Sigmoid colon (tissue), 6 donors: ENCODE measurements at regions not wholly inside any gene's neighbourhood (a gene's known extent, or its start where the extent isn't known, plus 50 kb on each side); places are given as distances from the start of the nearest gene placed in this dataset.
"Not testable (repeated sequence)": the region's sequence is repeated elsewhere in the genome, so short reads cannot be mapped to it uniquely, and the experiment has no call there.

Source experiments
- DNase-seq: peaks from one replicate; pipeline ENCODE4 v3.0.0-alpha.2; 2019
- H3K27ac ChIP-seq, 4 donors: fragments of 200-600 bp; sonication (generic); one replicate each; pipeline ENCODE4 v1.5.1; 2016 to 2019; ENCODE audit warnings: mild to moderate bottlenecking in 1 of 4
- H3K27me3 ChIP-seq, 3 donors: fragments of 200-600 bp; sonication (generic); one replicate each; pipeline ENCODE4 v1.5.1; 2019; ENCODE audit warnings: mild to moderate bottlenecking in 1 of 3
- H3K36me3 ChIP-seq, 4 donors: fragments of 200-600 bp; sonication (generic); one replicate each; pipeline ENCODE4 v1.5.1; 2016 to 2019
- H3K4me1 ChIP-seq, 4 donors: fragments of 200-600 bp; sonication (generic); one replicate each; pipeline ENCODE4 v1.5.1; 2017 to 2019
- H3K4me3 ChIP-seq, 4 donors: fragments of 200-600 bp; sonication (generic); one replicate each; pipeline ENCODE4 v1.5.1; 2017 to 2019; ENCODE audit warnings: mild to moderate bottlenecking in 2 of 4, moderate library complexity in 1 of 4
- H3K9me3 ChIP-seq, 4 donors: fragments of 200-600 bp in 3 of 4; sonication (generic) in 3 of 4; one replicate each; pipeline versions ENCODE4 v1.5.1 to v1.6.1; 2013 to 2019
- EP300 ChIP-seq, 4 donors: sonication (generic); formaldehyde crosslinking; IDR thresholded peaks; one replicate each; pipeline ENCODE4 v1.6.1; 2017; ENCODE audit warnings: antibody characterized with exemption in 4 of 4
- POLR2A ChIP-seq, 2 donors: fragments of 450-650 bp; IDR thresholded peaks; one replicate each; pipeline ENCODE4 v1.6.1; 2016; ENCODE audit warnings: antibody characterized with exemption in 2 of 2, mild to moderate bottlenecking in 2 of 2, moderate library complexity in 2 of 2
- POLR2AphosphoS5 ChIP-seq, 4 donors: sonication (generic); formaldehyde crosslinking; IDR thresholded peaks; one replicate each; pipeline ENCODE4 v1.6.1; 2017; ENCODE audit warnings: antibody characterized with exemption in 4 of 4
- WGBS, 2 donors: extraction: QIAGEN DNeasy Blood & Tissue Kit; methylation state at CpG; one replicate each; pipeline ENCODE4 v1.1.7; 2013; 5-methylcytosine and 5-hydroxymethylcytosine counted together
- intact Hi-C: fragments of 100-400 bp; cut with DNase I; formaldehyde crosslinking; loops from one replicate; pipeline ENCODE4 v1.15.1; 2023
- TF ChIP-seq, protein P1 (sequence below), 4 experiments: fragments of 450-650 bp in 3 of 4; fragments of 200-600 bp in 1 of 4; IDR thresholded peaks; one replicate each; pipeline ENCODE4 v1.5.1; 2016 to 2019; ENCODE audit warnings: antibody characterized with exemption in 4 of 4, mild to moderate bottlenecking in 3 of 4, moderate library complexity in 2 of 4
- donor health status: healthy with polysubstance abuse.
- donor health status: healthy.

DNA sequence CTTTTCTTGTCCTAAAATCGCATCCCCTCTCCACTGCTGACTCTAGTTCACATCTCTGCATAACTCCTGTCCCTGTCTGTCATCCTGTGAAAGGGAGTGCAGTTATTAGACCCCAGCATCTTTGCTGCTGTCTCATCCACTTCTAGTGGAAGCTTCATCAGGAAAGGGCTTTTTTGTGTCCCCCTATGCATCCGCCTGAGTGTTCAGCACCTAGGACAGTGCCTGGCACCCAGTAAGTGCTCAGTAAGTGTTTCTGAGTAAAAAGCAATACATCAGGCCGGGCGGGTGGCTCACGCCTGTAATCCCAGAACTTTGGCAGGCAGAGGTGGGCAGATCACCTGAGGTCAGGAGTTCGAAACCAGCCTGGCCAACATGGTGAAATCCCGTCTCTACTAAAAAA, 211.8 kb upstream of the FOXK1 start:
- no peaks in the 10 kb centered on the region for H3K36me3 ChIP-seq
- DNase-seq: no peak
- H3K27me3 ChIP-seq: no peaks in the 10 kb centered on the region
- H3K4me1 ChIP-seq: no peaks in the 10 kb centered on the region
- no peaks in the 10 kb centered on the region for H3K9me3 ChIP-seq
- WGBS, 2 donors: 55 to 63% methylated on average over 7 of the region's 7 CpGs
- TF ChIP-seq, protein P1, sequence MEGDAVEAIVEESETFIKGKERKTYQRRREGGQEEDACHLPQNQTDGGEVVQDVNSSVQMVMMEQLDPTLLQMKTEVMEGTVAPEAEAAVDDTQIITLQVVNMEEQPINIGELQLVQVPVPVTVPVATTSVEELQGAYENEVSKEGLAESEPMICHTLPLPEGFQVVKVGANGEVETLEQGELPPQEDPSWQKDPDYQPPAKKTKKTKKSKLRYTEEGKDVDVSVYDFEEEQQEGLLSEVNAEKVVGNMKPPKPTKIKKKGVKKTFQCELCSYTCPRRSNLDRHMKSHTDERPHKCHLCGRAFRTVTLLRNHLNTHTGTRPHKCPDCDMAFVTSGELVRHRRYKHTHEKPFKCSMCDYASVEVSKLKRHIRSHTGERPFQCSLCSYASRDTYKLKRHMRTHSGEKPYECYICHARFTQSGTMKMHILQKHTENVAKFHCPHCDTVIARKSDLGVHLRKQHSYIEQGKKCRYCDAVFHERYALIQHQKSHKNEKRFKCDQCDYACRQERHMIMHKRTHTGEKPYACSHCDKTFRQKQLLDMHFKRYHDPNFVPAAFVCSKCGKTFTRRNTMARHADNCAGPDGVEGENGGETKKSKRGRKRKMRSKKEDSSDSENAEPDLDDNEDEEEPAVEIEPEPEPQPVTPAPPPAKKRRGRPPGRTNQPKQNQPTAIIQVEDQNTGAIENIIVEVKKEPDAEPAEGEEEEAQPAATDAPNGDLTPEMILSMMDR (IDR thresholded peaks at IDR 0.05): no peak
- TF ChIP-seq EP300 (IDR thresholded peaks at IDR 0.05): no peak
- TF ChIP-seq POLR2AphosphoS5 (IDR thresholded peaks at IDR 0.05): no peak
- H3K27ac ChIP-seq: no peak overlapping the region
- intact Hi-C loops: no loop called here
- H3K4me3 ChIP-seq: no peak overlapping the region

DNA sequence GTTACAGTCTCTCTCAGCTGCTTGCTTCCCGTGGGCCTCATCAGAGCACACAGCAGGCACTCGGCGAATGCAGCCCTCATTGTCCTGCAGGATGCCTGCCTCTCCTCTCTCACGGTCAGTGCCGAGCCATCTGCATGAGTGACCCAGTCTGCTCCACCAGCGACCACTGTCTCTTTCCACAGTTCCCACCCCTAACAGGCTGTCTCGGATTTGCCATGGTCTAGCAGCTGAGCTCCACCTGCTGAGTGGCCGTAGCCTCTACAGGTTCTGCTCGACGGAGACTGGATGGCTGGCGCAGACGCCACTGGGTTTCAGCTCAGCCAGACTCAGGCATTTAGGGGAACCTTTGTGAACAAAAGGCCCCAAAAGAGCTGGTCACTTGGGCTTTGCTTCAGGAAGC, 209.4 kb upstream of the FOXK1 start:
- no peaks in the 10 kb centered on the region for H3K4me1 ChIP-seq
- H3K9me3 ChIP-seq: no peaks in the 10 kb centered on the region
- intact Hi-C loops: no loop called here
- no peak overlapping the region for H3K27ac ChIP-seq
- DNase-seq: no peak
- H3K4me3 ChIP-seq: no peak overlapping the region
- H3K27me3 ChIP-seq: no peaks in the 10 kb centered on the region
- H3K36me3 ChIP-seq: no peaks in the 10 kb centered on the region
- WGBS, 2 donors: 61 to 63% methylated on average over 12 of the region's 12 CpGs
- TF ChIP-seq EP300 (IDR thresholded peaks at IDR 0.05) (no peak), POLR2AphosphoS5 (IDR thresholded peaks at IDR 0.05) (no peak), POLR2A (IDR thresholded peaks at IDR 0.05) (no peak)
- TF ChIP-seq, protein P1 (IDR thresholded peaks at IDR 0.05): no peak

DNA sequence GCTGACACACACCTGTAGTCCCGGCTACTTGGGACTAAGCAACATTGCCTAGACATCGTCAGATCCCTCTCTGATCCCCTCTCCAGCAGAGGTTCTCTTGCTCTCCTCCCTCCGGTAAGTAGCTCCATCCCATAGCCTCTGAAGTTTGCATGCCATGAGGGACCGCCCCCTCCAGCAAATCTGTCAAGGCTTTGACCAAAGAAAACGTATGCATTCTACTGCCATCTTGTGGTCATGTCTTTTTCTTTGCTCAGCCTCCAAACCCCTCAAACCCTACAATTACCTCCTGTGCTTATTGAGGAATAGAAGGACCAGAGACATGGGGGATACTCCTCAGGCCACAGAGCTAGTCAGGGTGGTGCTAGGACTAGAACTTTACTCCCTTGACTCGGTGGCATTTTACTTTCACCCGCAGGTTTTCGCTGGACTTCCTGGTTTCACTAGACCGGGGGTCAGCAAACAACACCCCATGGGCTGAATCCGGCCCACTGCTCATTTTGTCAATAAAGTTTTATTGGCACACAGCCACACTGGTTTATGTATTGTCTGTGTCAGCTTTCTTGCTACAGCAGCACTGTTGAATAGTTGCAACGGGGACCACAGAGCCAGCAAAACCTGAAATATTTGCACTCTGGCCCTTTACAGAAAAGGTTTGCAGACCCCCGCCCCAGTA, 202.6 kb upstream of the FOXK1 start:
- Histone ChIP-seq H3K27ac (no peak overlapping the region), H3K27me3 (no peaks in the 10 kb centered on the region), H3K4me3 (no peak overlapping the region), H3K36me3 (no peaks in the 10 kb centered on the region), H3K4me1 (no peaks in the 10 kb centered on the region), H3K9me3 (peaks cover 0 to 4% (median 1%) of the 10 kb centered on the region in 4 donors)
- TF ChIP-seq POLR2A (IDR thresholded peaks at IDR 0.05): no peak
- TF ChIP-seq, protein P1 (IDR thresholded peaks at IDR 0.05): no peak
- no peak for TF ChIP-seq EP300 (IDR thresholded peaks at IDR 0.05)
- TF ChIP-seq POLR2AphosphoS5 (IDR thresholded peaks at IDR 0.05): no peak
- 48 to 50% methylated on average over 12 of the region's 12 CpGs for WGBS, 2 donors
- intact Hi-C loops: no loop called here
- DNase-seq: no peak

DNA sequence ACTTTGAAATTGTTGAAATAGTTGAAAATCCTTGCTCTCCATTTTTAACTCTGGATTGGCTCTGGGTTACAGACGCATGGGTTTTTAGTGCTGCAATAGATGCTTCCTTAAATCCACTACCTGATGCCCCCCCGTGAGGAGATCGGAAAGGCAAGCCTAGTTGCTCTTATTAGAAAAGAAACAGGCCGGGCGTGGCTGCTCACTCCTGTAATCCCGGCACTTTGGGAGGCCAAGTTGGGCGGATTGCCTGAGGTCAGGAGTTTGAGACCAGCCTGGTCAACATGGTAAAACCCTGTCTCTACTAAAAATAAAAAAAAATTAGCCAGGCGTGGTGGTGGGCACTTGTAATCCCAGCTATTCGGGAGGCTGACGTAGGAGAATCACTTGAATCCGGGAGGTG, 202.0 kb upstream of the FOXK1 start:
- H3K9me3 ChIP-seq, H3K36me3 ChIP-seq, H3K27me3 ChIP-seq, intact Hi-C loops, H3K27ac ChIP-seq, DNase-seq, H3K4me3 ChIP-seq, H3K4me1 ChIP-seq: not testable (repeated sequence)
- WGBS, 2 donors: 77 to 91% methylated on average over 11 of the region's 11 CpGs

DNA sequence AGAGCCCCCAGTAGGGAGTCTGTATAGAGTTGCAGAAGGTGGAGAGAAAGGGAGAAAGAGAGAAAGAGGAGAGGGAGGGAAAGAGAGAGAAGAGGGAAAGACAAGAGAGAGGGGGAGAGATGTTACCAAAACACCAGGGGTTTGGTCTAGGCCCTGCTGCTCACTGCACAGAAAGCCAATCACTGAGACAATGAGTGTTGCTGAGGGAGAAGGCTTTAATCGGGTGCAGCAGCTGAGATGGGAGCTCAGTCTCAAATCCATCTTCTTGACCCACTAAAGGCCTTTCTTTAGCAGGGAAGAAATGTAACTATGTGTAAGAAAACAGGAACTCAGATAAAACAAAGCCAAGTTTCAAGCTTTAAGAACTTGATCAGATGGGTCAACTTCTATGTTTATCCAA, 198.2 kb upstream of the FOXK1 start:
- WGBS, 2 donors: 92 to 98% methylated on average over 1 of the region's 1 CpG

More for the DNA sequence above, 198.2 kb upstream of the FOXK1 start:
- Histone ChIP-seq H3K36me3 (no peaks in the 10 kb centered on the region), H3K4me1 (no peaks in the 10 kb centered on the region), H3K9me3 (peaks cover 0 to 4% (median 1%) of the 10 kb centered on the region in 4 donors), H3K27me3 (no peaks in the 10 kb centered on the region), H3K27ac (no peak overlapping the region), H3K4me3 (no peak overlapping the region)
- TF ChIP-seq POLR2AphosphoS5 (IDR thresholded peaks at IDR 0.05) (no peak), POLR2A (IDR thresholded peaks at IDR 0.05) (no peak), EP300 (IDR thresholded peaks at IDR 0.05) (no peak)
- TF ChIP-seq, protein P1 (IDR thresholded peaks at IDR 0.05): no peak
- DNase-seq: no peak
- intact Hi-C loops: no loop called here
